ENCODE measurements at regions not wholly inside any gene's neighbourhood (a gene's known extent, or its start where the extent isn't known, plus 50 kb on each side); places are given as distances from the start of the nearest gene placed in this dataset.

- no peak for DNase-seq
These were observed 231.3 kb downstream of the KLF13 start for GRCh38 chr15:31557899-31558298.

GRCh38 chr15:31558840-31559239, 232.2 kb downstream of the KLF13 start:
- DNase-seq: no peak

- no peak for DNase-seq
These were observed 233.2 kb downstream of the KLF13 start for GRCh38 chr15:31559786-31560185.

GRCh38 chr15:31560643-31561042, 234.0 kb downstream of the KLF13 start:
- DNase-seq: no peak

GRCh38 chr15:31561156-31561555, 234.5 kb downstream of the KLF13 start:
- no peak for DNase-seq

- no peak for DNase-seq
These were observed 236.4 kb downstream of the KLF13 start for GRCh38 chr15:31563001-31563400.

- DNase-seq: no peak
These were observed 236.8 kb downstream of the KLF13 start for GRCh38 chr15:31563421-31563820.

GRCh38 chr15:31567861-31568260, 241.2 kb downstream of the KLF13 start:
- DNase-seq: no peak

- DNase-seq: no peak
These were observed 243.2 kb downstream of the KLF13 start for GRCh38 chr15:31569836-31570235.

GRCh38 chr15:31570591-31570990, 244.0 kb downstream of the KLF13 start:
- DNase-seq: no peak

- no peak for DNase-seq
These were observed 245.0 kb downstream of the KLF13 start for GRCh38 chr15:31571676-31572075.

- DNase-seq: no peak
These were observed 247.1 kb downstream of the KLF13 start for GRCh38 chr15:31573759-31574158.

GRCh38 chr15:31574766-31575165, 248.1 kb downstream of the KLF13 start:
- DNase-seq: no peak

GRCh38 chr15:31577108-31577507, 250.5 kb downstream of the KLF13 start:
- DNase-seq: no peak

- no peak for DNase-seq
These were observed 252.6 kb downstream of the KLF13 start for GRCh38 chr15:31579282-31579681.

GRCh38 chr15:31579976-31580375, 253.3 kb downstream of the KLF13 start:
- no peak for DNase-seq

- DNase-seq: no peak
These were observed 257.6 kb downstream of the KLF13 start for GRCh38 chr15:31584195-31584594.

GRCh38 chr15:31585240-31585639, 258.6 kb downstream of the KLF13 start:
- no peak for DNase-seq

GRCh38 chr15:31586841-31587240, 260.2 kb downstream of the KLF13 start:
- DNase-seq: no peak

- no peak for DNase-seq
These were observed 260.9 kb downstream of the KLF13 start for GRCh38 chr15:31587583-31587982.

- no peak for DNase-seq
These were observed 264.0 kb downstream of the KLF13 start for GRCh38 chr15:31590609-31591008.

GRCh38 chr15:31591908-31592307, 265.3 kb downstream of the KLF13 start:
- DNase-seq: no peak

- no peak for DNase-seq
These were observed 270.8 kb downstream of the KLF13 start for GRCh38 chr15:31597466-31597865.

- peak in 1 of 2 experiments; percentile 33 for DNase-seq
These were observed 272.0 kb downstream of the KLF13 start for GRCh38 chr15:31598620-31599019.

GRCh38 chr15:31605467-31605931, 278.9 kb downstream of the KLF13 start:
- DNase-seq: no peak

GRCh38 chr15:31606194-31606669, 279.6 kb downstream of the KLF13 start:
- DNase-seq: no peak

Measured in SHP77 (cell line).